HG03097 (cell line): ENCODE measurements at regions not wholly inside any gene's neighbourhood (a gene's known extent, or its start where the extent isn't known, plus 50 kb on each side); places are given as distances from the start of the nearest gene placed in this dataset.

Experiments used
- ATAC-seq: cut with Tn5 transposase; IDR thresholded peaks from one replicate; pipeline ENCODE4 v1.9.1; 2021; ENCODE audit not compliant: unreplicated experiment, low FRiP score

DNA sequence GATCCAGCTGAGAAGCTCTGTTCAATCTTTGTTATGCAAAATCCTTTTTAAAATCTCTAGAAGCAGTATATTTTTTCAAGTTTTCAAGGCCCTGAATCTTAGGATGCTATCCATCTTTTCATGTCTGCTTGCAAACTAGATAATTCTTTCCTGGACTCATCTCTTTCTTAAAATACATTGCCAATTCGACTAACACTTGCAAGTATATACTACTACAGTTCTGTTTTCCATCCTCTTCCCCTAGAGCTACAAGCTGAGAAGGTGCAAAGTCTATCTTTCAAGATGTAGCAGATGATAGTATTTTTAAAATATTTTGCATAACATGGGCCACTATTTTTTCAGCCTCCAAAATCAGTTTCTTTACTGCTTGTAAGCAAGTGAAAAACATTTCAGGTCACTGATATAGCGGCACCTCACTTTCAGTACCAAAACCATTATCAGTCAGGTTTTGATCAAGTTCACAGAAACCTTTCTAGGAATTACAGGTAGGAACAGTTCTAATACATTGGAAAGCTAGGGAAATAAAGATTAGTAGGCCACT, 196.4 kb upstream of the CDH20 start:
- no peak for ATAC-seq

DNA sequence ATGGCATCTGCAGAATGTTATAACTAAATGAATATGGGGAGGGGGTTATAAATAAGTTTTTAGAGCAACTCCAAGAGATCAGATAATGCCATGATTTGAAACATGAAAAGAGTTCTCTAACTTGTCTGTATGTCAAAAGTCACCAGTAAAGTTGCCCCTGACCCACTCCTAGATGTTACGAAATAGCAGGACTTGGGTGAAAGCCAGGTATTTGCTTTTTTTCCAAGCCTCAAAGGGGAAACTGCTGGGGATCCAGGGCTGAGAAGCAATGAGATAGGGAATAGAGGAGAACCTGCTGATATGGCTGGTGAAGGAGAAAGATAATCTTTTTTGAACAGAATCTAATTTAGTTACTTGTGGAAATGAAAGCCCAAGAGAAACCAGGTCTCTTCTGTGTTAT, 191.5 kb upstream of the CDH20 start:
- no peak for ATAC-seq

DNA sequence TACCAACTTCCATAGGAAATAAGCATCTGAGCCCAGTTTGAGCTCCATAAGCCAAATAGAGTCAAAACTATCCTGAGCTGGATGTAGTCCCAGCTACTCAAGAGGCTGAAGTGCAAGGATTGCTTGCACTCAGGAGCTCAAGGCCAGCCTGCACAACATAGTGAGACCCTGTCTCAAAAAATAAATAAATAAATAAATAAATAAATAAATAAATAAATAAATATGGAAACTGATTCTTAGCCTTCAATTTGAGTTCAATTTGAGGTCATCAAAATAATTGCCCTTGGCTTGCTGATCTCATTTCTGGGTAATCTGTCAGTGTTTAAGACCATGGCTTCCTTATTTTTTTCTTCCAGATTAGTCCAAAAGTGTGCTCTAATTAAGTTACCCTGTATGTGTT, 184.9 kb upstream of the CDH20 start:
- ATAC-seq: no peak

DNA sequence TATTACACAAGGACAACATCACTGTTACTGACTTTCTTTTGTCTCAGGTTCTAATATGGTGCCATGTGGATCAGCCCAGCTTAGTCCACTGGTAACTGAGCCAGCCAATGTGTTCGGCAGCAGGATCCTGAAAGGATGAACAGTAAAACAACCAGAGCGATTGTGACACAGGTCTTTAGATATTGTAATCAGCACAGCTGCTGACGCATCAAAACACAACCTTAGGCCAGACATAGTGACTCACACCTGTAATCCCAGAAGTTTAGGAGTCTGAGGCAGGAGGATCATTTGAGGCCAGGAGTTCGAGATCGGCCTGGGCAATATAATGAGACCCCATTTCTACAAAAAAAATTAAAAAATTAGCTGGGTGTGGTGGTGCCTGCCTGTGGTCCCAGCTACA, 183.4 kb upstream of the CDH20 start:
- ATAC-seq: no peak

DNA sequence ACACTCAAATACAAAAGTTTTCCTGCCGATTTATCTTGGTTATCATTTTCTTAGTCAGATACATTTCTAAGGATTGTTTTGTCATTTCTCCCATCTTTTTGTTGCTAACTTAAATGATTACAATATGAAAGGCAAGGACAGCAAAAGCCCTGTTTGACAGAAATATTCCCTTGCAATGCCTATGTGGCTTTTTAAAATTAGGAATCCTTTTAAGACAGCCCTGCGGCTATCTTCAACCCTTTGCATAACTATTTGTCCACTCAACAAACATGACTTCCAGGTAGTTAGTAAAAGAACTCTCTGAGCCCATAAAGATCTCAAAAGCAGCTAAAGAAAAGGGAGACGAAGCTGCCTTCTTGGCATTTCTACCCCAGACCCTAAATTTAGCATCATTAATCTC, 179.7 kb upstream of the CDH20 start:
- ATAC-seq: no peak

DNA sequence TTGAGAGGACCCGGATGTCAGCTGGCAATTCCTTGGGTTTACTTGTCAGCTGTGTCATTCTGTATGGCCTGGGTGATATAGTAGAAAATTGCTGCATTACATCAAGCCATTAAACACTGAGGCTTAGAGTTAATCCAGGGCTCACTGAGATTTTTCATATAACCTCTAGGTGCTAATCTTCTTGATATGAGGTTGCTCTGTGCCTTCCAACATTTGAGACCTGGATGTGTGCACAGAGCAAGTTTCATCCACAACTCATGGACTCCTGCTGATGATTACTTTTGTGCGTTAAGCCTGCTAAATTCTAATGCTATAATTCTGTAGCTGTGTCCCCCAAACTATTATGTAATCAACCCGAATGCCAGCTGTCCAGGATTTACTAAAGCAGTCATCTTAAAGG, 178.4 kb upstream of the CDH20 start:
- ATAC-seq: no peak

DNA sequence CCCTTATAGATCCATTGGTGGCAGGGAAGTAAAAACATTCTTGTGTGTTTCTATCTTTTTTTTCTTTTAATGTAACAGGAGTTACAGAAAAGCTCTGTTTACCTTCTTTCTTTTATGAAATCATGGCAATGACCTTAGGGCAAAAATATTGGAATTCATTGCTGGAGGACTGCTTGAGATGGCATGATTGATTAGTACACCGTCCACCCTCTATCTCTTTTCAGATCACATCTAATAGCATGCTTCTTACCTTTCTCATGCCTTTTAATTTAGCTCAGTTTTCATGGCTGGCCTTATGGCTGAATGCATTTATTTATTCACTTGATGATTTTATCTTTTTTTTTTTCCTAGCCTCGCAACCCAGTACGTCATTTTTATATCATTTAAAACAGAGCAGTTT, 177.6 kb upstream of the CDH20 start:
- ATAC-seq: no peak

DNA sequence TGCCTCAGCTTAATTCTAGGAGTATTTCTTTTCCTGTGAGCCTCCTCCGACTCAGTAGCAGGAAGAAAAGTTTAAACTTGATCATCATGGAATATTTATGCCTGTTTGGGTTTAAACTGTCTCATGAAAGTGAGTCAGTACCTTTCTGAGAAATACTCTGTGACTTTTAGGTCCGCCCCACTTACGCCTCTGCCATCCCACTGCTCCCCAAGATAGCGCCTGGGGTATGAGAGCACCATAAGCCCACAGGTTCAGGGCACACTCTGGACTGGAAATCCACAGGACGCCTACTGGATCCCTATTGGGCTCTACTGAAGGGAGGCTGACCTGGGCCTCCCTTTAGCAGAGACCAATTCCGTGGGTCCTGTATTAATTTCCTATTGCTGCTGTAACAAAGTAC, 175.8 kb upstream of the CDH20 start:
- no peak for ATAC-seq

DNA sequence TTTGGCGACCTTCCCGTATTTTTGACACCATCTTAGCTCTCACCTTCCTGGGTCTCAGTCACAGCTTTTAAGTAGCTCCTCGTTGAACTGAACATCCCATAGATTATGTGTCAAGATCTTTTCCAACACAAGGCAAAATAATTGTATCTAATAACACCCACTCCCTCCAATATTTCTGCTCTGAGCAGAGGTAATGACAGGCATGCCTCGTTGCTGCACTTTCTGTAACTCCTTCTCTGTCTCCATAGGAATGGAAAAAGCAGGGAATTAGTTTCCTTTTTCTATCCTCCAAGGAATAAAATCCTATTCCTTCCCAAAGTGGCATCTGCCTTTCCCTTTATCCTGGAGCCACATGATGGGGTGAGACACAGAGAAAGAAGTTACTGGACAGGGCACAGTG, 174.0 kb upstream of the CDH20 start:
- ATAC-seq: no peak

DNA sequence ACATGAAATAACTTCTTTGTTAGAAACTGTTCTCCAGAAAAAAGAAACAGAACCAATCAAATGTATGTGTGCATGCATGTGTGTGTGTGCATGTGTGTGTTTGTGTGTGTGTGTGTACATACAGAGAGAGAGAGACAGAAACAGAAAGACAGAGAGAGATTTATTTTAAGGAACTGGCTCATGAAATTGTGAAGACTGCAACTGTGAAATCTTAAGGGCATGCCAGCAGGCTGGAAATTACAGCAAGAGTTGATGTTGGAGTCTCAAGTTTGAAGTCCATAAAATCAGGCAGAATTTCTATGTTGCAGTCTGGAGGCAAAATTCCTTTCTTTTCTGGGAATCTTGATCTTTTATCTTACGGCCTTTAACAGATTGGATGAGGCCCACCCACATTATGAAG, 168.9 kb upstream of the CDH20 start:
- no peak for ATAC-seq

DNA sequence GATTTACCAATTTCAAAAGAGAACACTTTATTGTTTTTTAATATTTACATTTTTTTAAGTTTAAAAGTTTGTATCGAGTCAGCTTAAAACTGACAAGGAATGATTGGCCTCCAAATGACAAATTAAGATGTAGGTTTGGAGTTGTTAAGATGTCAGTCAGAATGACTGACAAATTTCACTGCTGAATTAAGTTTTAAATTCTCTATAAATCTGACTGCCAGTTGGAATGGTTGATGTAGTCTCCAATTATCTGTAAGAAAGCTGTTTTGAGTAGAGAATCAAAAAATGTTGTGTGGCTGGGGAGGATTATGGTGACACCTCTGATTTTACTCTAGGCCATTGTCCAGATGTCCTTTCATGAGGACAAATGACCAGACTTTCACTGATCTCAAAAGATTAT, 165.3 kb upstream of the CDH20 start:
- no peak for ATAC-seq

DNA sequence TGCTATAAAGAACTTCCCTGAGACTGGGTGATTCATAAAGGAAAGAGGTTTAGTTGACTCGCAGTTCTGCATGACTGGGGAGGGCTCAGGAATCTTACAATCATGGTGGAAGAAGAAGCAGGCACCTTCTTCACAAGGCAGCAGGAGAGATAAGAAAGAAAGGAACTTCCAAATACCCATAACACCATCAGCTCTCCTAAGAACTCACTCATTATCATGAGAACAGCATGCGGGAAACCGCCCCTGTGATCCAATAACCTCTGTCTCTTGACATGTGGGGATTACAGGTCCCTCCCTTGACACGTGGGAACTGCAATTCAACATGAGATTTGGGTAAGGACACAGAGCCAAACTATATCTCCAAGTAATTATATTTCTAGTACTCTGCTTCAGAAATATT, 163.8 kb upstream of the CDH20 start:
- ATAC-seq: no peak

DNA sequence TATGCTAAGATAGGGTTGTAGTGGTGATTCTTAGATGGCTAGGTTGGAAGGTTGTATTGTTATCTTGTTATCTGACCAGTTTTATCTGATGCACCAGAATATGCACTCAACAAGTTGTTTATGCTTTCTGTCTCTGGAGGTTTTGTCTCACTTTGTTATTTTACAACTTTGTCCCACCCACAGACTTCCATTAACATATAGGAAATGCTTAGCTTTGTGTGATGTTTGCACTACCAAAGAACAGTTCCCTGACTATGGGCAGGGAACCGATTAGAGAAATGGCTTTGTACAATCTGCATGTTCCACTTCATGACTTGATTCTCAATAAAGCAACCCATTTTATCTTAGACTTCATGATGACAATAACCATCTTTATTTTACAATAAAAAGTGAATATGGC, 160.6 kb upstream of the CDH20 start:
- no peak for ATAC-seq

DNA sequence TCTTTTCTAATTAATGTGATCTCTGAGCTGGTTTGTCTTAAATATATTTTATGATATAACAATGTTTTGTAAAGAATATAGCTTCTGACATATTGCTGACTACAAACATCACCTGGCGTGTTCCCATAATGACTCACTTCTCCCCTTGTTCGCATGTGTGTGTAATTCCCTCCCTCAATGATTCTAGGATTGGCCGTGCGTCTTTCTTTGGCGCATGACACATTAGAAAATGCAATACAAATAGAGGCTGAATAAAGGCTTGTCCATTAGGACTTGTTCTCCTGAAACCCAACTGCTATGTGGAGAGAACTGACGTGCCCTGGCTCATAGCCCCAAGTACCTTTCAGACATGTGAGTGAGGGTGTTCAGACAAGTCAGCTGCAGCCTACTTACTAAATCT, 159.7 kb upstream of the CDH20 start:
- no peak for ATAC-seq

DNA sequence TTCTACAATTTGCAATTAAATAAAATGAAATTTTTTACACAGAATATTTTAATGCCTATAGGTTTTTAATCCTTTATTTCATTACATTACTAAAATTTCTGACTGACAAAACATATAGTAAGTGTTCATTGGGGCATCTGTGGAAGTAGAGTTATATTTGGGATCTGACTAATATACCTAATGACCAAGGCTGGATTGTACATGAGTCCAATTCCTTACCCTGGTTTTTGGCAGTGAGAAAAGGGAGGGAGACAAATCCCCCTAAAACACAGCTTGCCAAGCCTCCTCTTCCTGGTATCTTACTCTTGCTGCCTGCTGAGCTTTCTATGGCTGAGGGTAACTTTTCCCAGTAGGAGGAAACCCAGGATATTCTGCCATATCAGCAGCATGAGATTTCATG, 149.4 kb upstream of the CDH20 start:
- ATAC-seq: no peak

DNA sequence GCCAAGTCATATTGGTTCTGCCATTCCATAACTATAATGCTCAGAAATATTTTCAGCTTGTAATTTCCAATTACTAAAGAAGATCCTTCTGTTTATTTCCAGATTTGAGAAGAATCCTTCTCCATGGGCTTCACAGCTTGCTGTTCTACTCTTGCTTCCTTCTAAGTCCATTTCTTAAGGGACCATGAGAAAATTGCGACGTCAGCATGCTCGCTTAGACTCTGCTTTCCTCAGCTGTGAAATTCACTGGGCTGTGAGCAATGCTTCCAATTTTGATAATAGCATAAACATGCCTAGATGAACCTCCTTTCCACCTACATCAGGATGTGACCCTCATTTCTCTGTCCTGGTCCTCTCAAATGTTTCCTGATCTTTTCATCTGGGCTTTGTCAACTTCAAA, 145.3 kb upstream of the CDH20 start:
- no peak for ATAC-seq

DNA sequence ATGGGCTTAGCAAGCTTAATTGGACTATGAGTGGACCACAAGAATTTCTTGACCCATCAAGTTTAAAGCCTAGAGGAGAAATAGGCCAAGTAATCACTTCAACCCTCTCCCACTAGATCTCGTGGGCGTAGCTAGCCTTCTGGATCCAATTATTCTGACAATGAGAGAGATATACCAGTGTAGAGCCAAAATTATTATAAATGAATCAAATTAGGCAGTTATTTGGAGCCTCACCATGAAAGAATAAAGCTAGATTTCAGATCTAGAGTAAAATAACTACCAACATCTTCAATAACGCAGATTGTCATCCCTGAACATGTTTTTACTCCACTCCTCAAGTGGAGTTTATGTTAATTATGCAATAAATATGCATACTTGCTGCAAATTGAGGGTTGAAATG, 143.9 kb upstream of the CDH20 start:
- no peak for ATAC-seq

DNA sequence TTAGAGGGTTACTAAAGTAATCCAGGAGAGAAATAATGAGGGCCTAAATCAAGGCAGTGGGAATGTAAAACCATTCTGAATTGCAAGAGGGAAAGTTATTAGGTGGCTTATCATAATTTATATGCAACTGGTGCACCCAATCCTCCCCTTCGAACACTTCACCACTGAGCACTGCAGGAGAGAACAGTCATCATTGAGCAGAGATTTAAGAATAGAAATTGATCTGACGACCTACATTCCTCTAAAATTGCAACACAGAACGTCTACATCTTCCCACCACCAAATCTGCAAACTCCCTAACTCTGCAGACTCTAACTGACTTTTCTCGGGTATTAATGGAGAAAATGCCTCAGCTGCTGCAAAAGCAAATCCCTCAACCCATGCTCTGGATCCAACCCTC, 138.5 kb upstream of the CDH20 start:
- ATAC-seq: no peak

DNA sequence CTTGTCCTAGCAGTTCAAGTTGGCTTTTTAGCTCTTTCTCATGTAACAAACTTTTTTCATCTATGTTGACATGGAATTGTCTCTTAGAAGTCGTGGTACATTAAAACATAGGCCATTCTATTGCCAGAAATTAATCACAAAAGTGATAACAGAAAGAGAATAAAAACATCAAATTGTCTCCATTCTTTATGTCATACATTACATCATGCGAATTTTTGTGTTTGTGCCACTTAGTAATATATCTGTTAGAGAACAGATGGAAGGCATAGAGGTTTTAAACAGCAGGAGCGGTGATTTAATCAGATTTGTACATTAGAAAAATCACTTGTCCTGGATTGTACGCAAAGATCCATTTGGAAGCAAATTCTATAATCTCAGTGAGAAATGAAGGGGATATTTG, 136.5 kb upstream of the CDH20 start:
- ATAC-seq: no peak

DNA sequence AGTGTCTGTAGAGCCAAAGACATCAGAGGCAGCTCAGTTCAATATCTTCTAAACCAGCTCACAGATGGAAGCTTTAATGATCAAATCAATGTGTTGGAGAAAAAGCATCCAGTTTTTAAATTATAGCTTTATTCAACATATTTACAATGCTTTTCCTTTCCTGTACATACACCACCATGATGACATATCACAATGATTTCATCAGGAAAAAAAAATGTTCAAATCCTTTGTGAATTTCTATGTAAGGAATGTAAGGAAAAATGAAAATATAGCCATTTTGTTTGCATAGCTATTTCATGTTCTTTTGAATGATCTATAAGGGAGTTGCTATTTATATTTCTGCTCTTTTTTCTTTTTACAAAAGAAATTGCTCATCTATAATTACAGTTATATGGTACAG, 134.7 kb upstream of the CDH20 start:
- no peak for ATAC-seq

DNA sequence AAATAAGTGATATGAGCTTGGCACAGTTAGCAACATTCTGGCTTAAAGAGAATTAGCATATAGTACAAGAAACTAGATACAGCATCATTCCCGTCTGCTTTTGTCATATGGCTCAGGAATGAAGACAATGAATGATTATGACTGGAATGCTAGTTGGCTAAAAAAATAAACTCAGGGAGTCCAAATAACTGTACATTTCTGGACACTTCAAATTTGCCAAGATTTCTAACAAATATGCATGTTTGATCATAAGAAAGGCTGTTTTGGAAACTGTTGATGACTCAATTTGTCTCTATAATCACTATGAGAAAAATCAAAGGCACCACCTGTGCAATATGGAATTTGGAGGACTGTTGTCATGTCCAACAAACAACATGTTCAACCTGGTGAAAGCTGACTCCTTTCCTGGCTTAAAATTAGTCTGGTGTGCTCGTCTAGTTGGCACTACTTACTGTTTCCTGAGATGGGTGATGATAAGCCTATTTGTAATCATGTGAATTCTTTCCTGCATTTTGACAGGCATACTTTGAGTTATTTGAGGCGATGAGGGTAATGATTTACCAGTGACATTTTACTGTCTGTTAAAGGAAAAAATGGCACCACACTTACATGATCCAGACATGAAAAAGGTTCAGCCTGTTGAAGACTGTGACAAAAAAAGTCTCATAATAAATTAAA, 133.9 kb upstream of the CDH20 start:
- no peak for ATAC-seq

DNA sequence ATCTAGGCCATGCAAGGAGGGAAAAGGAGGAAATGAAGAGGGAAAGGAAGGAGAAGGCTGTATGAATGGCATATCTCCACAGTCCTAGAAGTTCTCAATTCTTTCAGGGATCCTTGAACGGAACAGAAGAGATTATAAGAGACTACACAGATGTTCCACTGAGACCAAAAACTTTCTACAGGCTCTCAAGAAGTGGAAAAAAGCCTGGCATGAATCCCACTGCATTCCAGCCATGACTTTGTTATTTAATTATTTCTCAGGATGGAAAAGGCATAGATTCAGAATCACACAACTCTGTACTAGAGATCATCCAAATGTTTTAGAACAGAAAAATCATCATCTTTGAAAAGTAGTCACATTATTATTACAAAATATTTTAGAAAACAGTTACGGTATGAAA, 131.7 kb upstream of the CDH20 start:
- no peak for ATAC-seq

DNA sequence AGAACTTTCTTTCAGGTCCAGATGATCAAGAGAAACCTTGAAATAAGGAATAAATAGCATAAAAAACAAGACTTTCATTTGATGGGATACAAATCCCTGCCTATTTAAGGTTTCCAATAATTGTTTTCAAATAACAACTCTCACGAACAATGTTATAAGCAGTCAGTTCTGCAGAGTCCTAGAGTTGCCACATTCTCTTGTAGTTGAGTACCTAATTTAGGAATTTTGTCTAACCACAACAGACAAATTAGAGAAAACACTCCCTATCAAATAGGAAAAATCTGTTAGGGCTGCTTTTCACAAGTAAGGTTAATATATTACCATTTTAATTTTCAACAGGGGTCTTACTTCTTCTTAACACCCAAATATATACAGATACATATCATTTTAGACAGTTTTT, 130.1 kb upstream of the CDH20 start:
- no peak for ATAC-seq
